HCT116 (cell line): ENCODE measurements at regions not wholly inside any gene's neighbourhood (a gene's known extent, or its start where the extent isn't known, plus 50 kb on each side); places are given as distances from the start of the nearest gene placed in this dataset.

Experiments
- ATAC-seq: fragments of 200-7000 bp; cut with Tn5 transposase; 2 replicates; pipeline ENCODE4 v1.9.1; 2020; ENCODE audit warnings: mild to moderate bottlenecking, moderate library complexity
- BruUV-seq: library from RNA; stranded (reverse); fragments of 400-500 nt; replicated peaks from 2 replicates; lab custom pipeline; 2021; lab: Mats Ljungman, UMichigan
- CTCF ChIA-PET: fragments of 300-600 bp; sonication (Branson Sonifier 250); formaldehyde crosslinking; loops from one replicate; lab custom pipeline; 2021; ENCODE audit warnings: antibody characterized with exemption; lab: Charles Lee
- POLR2A ChIA-PET: fragments of 300-600, 350-600 bp; sonication (Branson Sonifier 250); formaldehyde crosslinking; loops from one replicate; lab custom pipeline; 2021; ENCODE audit warnings: antibody characterized with exemption; lab: Charles Lee
- RAD21 ChIA-PET, 2 experiments: fragments of 300-600 bp; sonication (Branson Sonifier 250); formaldehyde crosslinking; loops; one replicate each; lab custom pipeline; 2023; ENCODE audit warnings: low total read pairs in 2 of 2; ENCODE audit not compliant: uncharacterized antibody in 2 of 2, unreplicated experiment in 2 of 2, low non-redundant PET in 1 of 2; lab: Charles Lee
- DNase-seq: peaks from one replicate; pipeline ENCODE4 v3.0.0-alpha.2; 2010; ENCODE audit warnings: low read depth, low spot score
- H2AFZ ChIP-seq: fragments of 200-600 bp; shearing (Covaris generic), sonication (generic); 2 replicates; pipeline ENCODE4 v1.6.1; 2017; ENCODE audit warnings: low read depth, mixed run types, mixed read lengths, antibody characterized with exemption, low read length; ENCODE audit not compliant: poor library complexity, severe bottlenecking
- H3K27ac ChIP-seq: 2 replicates; pipeline ENCODE4 v1.5.1; 2012; ENCODE audit warnings: low read depth, low read length
- H3K27me3 ChIP-seq: fragments of 200-600 bp; sonication (generic); 2 replicates; pipeline ENCODE4 v1.6.1; 2016; ENCODE audit warnings: mixed run types, low read length, mixed read lengths; ENCODE audit not compliant: insufficient read depth
- H3K36me3 ChIP-seq, 2 experiments: fragments of 200-500 bp in 1 of 2; fragments of 200-600 bp in 1 of 2; sonication (Bioruptor generic) in 1 of 2; sonication (generic) in 1 of 2; 2 replicates each; pipeline versions ENCODE4 v1.5.1 to v1.6.1; 2014 to 2016; ENCODE audit warnings: low read length in 2 of 2, inconsistent platforms in 1 of 2, mixed read lengths in 1 of 2, mixed run types in 1 of 2; ENCODE audit not compliant: insufficient read depth in 2 of 2, control insufficient read depth in 1 of 2
- H3K4me1 ChIP-seq, 2 experiments: fragments of 200-600 bp in 1 of 2; sonication (generic) in 1 of 2; 2 replicates each; pipeline versions ENCODE4 v1.5.1 to v1.6.1; 2012 to 2017; ENCODE audit warnings: low read length in 2 of 2, inconsistent platforms in 1 of 2, mild to moderate bottlenecking in 1 of 2, mixed read lengths in 1 of 2, mixed run types in 1 of 2, moderate library complexity in 1 of 2; ENCODE audit not compliant: insufficient read depth in 2 of 2, control insufficient read depth in 1 of 2
- H3K4me2 ChIP-seq: fragments of 200-600 bp; sonication (generic); 2 replicates; pipeline ENCODE4 v1.6.1; 2017; ENCODE audit warnings: mixed run types, low read length, mixed read lengths
- H3K4me3 ChIP-seq, 2 experiments: fragments of 200-600 bp in 1 of 2; sonication (generic) in 1 of 2; replicated peaks in 1 of 2; 2 replicates each; pipeline ENCODE4 v1.5.1; 2011 to 2016; ENCODE audit warnings: low read length in 2 of 2, control low read depth in 1 of 2, low read depth in 1 of 2, mild to moderate bottlenecking in 1 of 2, mixed read lengths in 1 of 2, mixed run types in 1 of 2
- H3K79me2 ChIP-seq: fragments of 200-600 bp; sonication (generic); 2 replicates; pipeline ENCODE4 v1.6.1; 2017; ENCODE audit warnings: mild to moderate bottlenecking, mixed run types, low read length, moderate library complexity, mixed read lengths; ENCODE audit not compliant: insufficient read depth
- H3K9ac ChIP-seq: fragments of 200-600 bp; sonication (generic); 2 replicates; pipeline ENCODE4 v1.6.1; 2016; ENCODE audit warnings: low read length, mixed read lengths
- H3K9me2 ChIP-seq: fragments of 200-600 bp; sonication (generic), shearing (Covaris generic); 2 replicates; pipeline ENCODE4 v1.6.1; 2017; ENCODE audit warnings: mixed run types, mild to moderate bottlenecking, moderate library complexity; ENCODE audit not compliant: insufficient read depth
- H3K9me3 ChIP-seq, 2 experiments: fragments of 200-500 bp in 1 of 2; fragments of 200-600 bp in 1 of 2; sonication (Bioruptor generic) in 1 of 2; sonication (generic) in 1 of 2; 2 replicates each; pipeline ENCODE4 v1.6.1; 2014 to 2017; ENCODE audit warnings: low read length in 2 of 2, mixed read lengths in 2 of 2, inconsistent platforms in 1 of 2, low read depth in 1 of 2, mild to moderate bottlenecking in 1 of 2, mixed run types in 1 of 2, moderate library complexity in 1 of 2; ENCODE audit not compliant: control insufficient read depth in 1 of 2, insufficient read depth in 1 of 2
- H4K20me1 ChIP-seq: fragments of 200-600 bp; sonication (generic), shearing (Covaris generic); 2 replicates; pipeline ENCODE4 v1.6.1; 2017; ENCODE audit warnings: mixed run types, mild to moderate bottlenecking, moderate library complexity; ENCODE audit not compliant: insufficient read depth
- CEBPB ChIP-seq: IDR thresholded peaks from 2 replicates; pipeline ENCODE4 v1.6.1; 2012; ENCODE audit warnings: low read depth
- ELF1 ChIP-seq: IDR thresholded peaks from 2 replicates; pipeline ENCODE4 v1.6.1; 2012; ENCODE audit warnings: low read depth, borderline replicate concordance
- FOSL1 ChIP-seq: IDR thresholded peaks from 2 replicates; pipeline ENCODE4 v1.6.1; 2012; ENCODE audit warnings: low read depth
- JUND ChIP-seq: IDR thresholded peaks from 2 replicates; pipeline ENCODE4 v1.6.1; 2012
- POLR2AphosphoS5 ChIP-seq: IDR thresholded peaks from 2 replicates; pipeline ENCODE4 v1.6.1; 2011; ENCODE audit warnings: mild to moderate bottlenecking, low read depth, low read length, moderate library complexity
- SP1 ChIP-seq: IDR thresholded peaks from 2 replicates; pipeline ENCODE4 v1.6.1; 2012; ENCODE audit warnings: low read depth
- ZFX ChIP-seq: fragments of 450-650 bp; IDR thresholded peaks from 2 replicates; pipeline ENCODE4 v1.6.1; 2017
- intact Hi-C: fragments of 100-400 bp; cut with micrococcal nuclease; formaldehyde crosslinking; loops from 2 replicates; pipeline ENCODE4 v1.10.0; 2022
- TF ChIP-seq, protein P1 (sequence below): IDR thresholded peaks from 2 replicates; pipeline ENCODE4 v1.6.1; 2012
- TF ChIP-seq, protein P2 (sequence below): IDR thresholded peaks from 2 replicates; pipeline ENCODE4 v1.6.1; 2011; ENCODE audit warnings: mild to moderate bottlenecking, low read length, moderate library complexity; ENCODE audit not compliant: insufficient replicate concordance; ENCODE audit errors: extremely low read depth

DNA sequence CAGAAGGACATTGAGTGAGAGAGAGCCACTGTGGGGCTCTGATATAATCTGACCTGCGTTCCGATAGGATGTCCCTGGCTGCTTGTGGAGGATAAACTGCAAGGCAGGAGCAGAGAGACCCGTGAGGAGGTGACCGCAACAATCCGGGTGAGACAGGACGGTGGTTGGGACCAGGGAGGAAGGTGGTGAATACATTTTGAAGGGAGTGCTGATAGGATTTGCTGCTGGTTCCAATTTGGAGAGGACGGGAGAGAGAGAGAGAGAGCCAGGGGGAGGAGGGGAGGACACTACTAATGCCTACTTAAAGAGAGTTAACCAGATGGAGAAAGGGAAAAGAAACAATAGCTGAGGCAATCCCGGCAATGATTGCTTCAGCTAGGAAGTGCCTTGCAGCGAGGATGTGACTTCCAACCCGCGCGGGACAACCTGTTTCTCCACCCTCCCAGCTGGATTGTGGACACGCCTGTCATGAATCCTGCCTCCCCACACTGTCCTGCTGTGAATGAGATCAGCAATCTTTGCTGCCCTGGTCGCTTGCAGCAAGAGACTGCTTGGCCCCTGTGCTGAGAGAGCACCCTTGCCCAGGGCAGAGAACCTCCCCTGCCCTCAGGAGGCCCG, 199.0 kb upstream of the KCNG1 start:
- Histone ChIP-seq H2AFZ (no peak overlapping the region), H3K9me3 (peaks cover 0 to 7% of the 10 kb centered on the region in 2 experiments; a peak in 1 of 4 replicates), H3K27ac (no peak overlapping the region), H3K36me3 (no peaks in the 10 kb centered on the region), H3K4me2 (no peak overlapping the region), H4K20me1 (no peaks in the 10 kb centered on the region), H3K27me3 (no peaks in the 10 kb centered on the region; the same call in 1 of the 2 replicates), H3K9me2 (no peaks in the 10 kb centered on the region), H3K4me3 (no peak overlapping the region), H3K79me2 (no peaks in the 10 kb centered on the region), H3K9ac (no peak overlapping the region), H3K4me1 (peaks cover 3 to 10% of the 10 kb centered on the region in 2 experiments; a peak in 2 of 4 replicates)
- TF ChIP-seq, protein P1, sequence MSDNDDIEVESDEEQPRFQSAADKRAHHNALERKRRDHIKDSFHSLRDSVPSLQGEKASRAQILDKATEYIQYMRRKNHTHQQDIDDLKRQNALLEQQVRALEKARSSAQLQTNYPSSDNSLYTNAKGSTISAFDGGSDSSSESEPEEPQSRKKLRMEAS = peak; percentile 54; the same call in 1 of the 2 replicates
- peak; percentile 26; the same call in 1 of the 2 replicates for TF ChIP-seq JUND
- TF ChIP-seq, protein P2, sequence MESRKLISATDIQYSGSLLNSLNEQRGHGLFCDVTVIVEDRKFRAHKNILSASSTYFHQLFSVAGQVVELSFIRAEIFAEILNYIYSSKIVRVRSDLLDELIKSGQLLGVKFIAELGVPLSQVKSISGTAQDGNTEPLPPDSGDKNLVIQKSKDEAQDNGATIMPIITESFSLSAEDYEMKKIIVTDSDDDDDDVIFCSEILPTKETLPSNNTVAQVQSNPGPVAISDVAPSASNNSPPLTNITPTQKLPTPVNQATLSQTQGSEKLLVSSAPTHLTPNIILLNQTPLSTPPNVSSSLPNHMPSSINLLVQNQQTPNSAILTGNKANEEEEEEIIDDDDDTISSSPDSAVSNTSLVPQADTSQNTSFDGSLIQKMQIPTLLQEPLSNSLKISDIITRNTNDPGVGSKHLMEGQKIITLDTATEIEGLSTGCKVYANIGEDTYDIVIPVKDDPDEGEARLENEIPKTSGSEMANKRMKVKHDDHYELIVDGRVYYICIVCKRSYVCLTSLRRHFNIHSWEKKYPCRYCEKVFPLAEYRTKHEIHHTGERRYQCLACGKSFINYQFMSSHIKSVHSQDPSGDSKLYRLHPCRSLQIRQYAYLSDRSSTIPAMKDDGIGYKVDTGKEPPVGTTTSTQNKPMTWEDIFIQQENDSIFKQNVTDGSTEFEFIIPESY = peak; percentile 29
- no peak for TF ChIP-seq FOSL1
- TF ChIP-seq POLR2AphosphoS5 = peak; percentile 69
- peak; percentile 43; the same call in 1 of the 2 replicates for TF ChIP-seq ELF1
- peak; percentile 89 for TF ChIP-seq CEBPB
- no peak for TF ChIP-seq ZFX
- TF ChIP-seq SP1 = peak; percentile 32
- DNase-seq (peak; percentile 40), ATAC-seq (no peak)
- CTCF ChIA-PET = interaction anchor here (1.0 to 2.0 kb wide), 3 partner anchors 14 to 85 kb away, joined by 3 to 6 read pairs (median 5); no protein-coding TSS in a partner anchor
- POLR2A ChIA-PET = interaction anchor here (0.7 kb wide), 1 partner anchor 69 kb away, joined by 4 read pairs; no protein-coding TSS in a partner anchor
- BruUV-seq = no TSS peak
- RAD21 ChIA-PET = no interaction called here
- intact Hi-C loops = no loop called here
